ENCODE measurements at regions not wholly inside any gene's neighbourhood (a gene's known extent, or its start where the extent isn't known, plus 50 kb on each side); places are given as distances from the start of the nearest gene placed in this dataset.

DNA sequence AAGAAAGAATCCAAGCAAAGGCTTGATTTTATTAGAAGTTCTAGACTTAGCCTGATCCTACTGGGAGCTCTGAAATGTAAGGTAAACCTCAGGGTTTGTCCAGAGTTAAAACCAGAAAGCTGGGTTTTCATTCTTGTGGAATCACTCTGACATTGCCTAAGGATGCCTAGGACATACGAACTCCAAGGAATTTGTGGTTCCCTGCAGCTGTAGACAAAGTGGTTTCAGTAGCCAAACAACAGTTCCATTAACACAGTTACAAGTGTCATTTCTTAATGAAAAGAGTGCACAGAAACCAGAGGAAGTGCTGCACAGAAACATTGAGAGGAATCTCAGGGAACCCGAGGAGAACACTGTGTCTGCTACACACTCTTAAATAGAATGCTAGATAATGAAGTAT lies 221.4 kb upstream of the ST6GAL2 start:
- BruUV-seq (replicated peaks) = no TSS peak
- Histone ChIP-seq H4K20me1 (ENCODE audit: insufficient read depth, low read length) (no peaks in the 10 kb centered on the region), H3K4me3 (ENCODE audit: low read depth, low read length, poor library complexity, severe bottlenecking) (no peak overlapping the region), H3K9me2 (ENCODE audit: insufficient read depth, low read length) (no peaks in the 10 kb centered on the region), H3K36me3 (ENCODE audit: insufficient read depth, low read length) (no peaks in the 10 kb centered on the region), H3K27ac (ENCODE audit: low read depth, low read length, poor library complexity, severe bottlenecking) (no peak overlapping the region), H3K4me2 (ENCODE audit: low read length) (no peak overlapping the region), H3K4me1 (ENCODE audit: insufficient read depth, low read length, poor library complexity, severe bottlenecking) (no peaks in the 10 kb centered on the region), H2AFZ (ENCODE audit: low read length) (no peak overlapping the region), H3K9me3 (ENCODE audit: low read length) (no peaks in the 10 kb centered on the region), H3K79me2 (ENCODE audit: insufficient read depth, low read depth, low read length) (no peaks in the 10 kb centered on the region)
- DNase-seq (ENCODE audit: low spot score) = no peak
- ChIA-PET POLR2A (no interaction called here), CTCF (ENCODE audit: unreplicated experiment) (no interaction called here)
- intact Hi-C loops (cut with micrococcal nuclease; ENCODE audit: unreplicated experiment) = no loop called here
- TF ChIP-seq EZH2phosphoT487 (IDR thresholded peaks at IDR 0.05; ENCODE audit: borderline replicate concordance, low read depth, low read length) = no peak
- TF ChIP-seq, protein P1, sequence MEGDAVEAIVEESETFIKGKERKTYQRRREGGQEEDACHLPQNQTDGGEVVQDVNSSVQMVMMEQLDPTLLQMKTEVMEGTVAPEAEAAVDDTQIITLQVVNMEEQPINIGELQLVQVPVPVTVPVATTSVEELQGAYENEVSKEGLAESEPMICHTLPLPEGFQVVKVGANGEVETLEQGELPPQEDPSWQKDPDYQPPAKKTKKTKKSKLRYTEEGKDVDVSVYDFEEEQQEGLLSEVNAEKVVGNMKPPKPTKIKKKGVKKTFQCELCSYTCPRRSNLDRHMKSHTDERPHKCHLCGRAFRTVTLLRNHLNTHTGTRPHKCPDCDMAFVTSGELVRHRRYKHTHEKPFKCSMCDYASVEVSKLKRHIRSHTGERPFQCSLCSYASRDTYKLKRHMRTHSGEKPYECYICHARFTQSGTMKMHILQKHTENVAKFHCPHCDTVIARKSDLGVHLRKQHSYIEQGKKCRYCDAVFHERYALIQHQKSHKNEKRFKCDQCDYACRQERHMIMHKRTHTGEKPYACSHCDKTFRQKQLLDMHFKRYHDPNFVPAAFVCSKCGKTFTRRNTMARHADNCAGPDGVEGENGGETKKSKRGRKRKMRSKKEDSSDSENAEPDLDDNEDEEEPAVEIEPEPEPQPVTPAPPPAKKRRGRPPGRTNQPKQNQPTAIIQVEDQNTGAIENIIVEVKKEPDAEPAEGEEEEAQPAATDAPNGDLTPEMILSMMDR (conservative IDR thresholded peaks at IDR 0.05; ENCODE audit: low read length) = no peak

DNA sequence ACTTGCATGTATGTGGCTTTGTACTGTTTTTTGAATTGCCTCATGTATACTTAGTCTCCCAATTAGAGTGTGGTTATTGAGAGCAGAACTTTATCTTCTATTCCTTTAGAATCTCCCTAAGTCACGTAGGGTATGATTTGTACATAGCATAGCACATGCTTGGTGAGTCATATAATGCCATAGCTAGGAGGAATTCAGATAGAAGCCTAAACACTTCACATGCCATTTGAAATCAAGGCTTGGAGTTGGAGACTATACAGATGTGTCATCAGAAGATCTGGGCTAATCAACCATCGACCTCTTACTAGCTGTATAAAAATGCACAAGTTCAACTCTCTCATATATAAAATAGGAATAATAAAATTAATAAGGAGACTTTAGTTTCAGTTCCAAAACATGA lies 222.6 kb upstream of the ST6GAL2 start:
- Histone ChIP-seq H2AFZ (ENCODE audit: low read length) (no peak overlapping the region), H3K27ac (ENCODE audit: low read depth, low read length, poor library complexity, severe bottlenecking) (no peak overlapping the region), H3K4me2 (ENCODE audit: low read length) (no peak overlapping the region), H3K4me3 (ENCODE audit: low read depth, low read length, poor library complexity, severe bottlenecking) (no peak overlapping the region), H3K79me2 (ENCODE audit: insufficient read depth, low read depth, low read length) (no peaks in the 10 kb centered on the region), H3K36me3 (ENCODE audit: insufficient read depth, low read length) (no peaks in the 10 kb centered on the region), H3K4me1 (ENCODE audit: insufficient read depth, low read length, poor library complexity, severe bottlenecking) (no peaks in the 10 kb centered on the region), H4K20me1 (ENCODE audit: insufficient read depth, low read length) (no peaks in the 10 kb centered on the region), H3K9me3 (ENCODE audit: low read length) (no peaks in the 10 kb centered on the region), H3K9me2 (ENCODE audit: insufficient read depth, low read length) (no peaks in the 10 kb centered on the region)
- no peak for DNase-seq (ENCODE audit: low spot score)
- intact Hi-C loops (cut with micrococcal nuclease; ENCODE audit: unreplicated experiment) = no loop called here
- TF ChIP-seq, protein P1 (conservative IDR thresholded peaks at IDR 0.05; ENCODE audit: low read length) = no peak
- TF ChIP-seq EZH2phosphoT487 (IDR thresholded peaks at IDR 0.05; ENCODE audit: borderline replicate concordance, low read depth, low read length) = no peak
- CTCF ChIA-PET (ENCODE audit: unreplicated experiment) = no interaction called here
- POLR2A ChIA-PET = no interaction called here
- no TSS peak for BruUV-seq (replicated peaks)

GRCh38 chr2:107111623-107112022 lies 225.7 kb upstream of the ST6GAL2 start:
- H3K9me2 ChIP-seq (ENCODE audit: insufficient read depth, low read length) = no peaks in the 10 kb centered on the region
- DNase-seq (ENCODE audit: low spot score) = no peak
- POLR2A ChIA-PET = no interaction called here
- H3K79me2 ChIP-seq (ENCODE audit: insufficient read depth, low read depth, low read length) = no peaks in the 10 kb centered on the region
- H3K36me3 ChIP-seq (ENCODE audit: insufficient read depth, low read length) = no peaks in the 10 kb centered on the region
- BruUV-seq (replicated peaks) = no TSS peak
- CTCF ChIA-PET (ENCODE audit: unreplicated experiment) = no interaction called here
- intact Hi-C loops (cut with micrococcal nuclease; ENCODE audit: unreplicated experiment) = no loop called here
- H3K27ac ChIP-seq (ENCODE audit: low read depth, low read length, poor library complexity, severe bottlenecking) = no peak overlapping the region
- H2AFZ ChIP-seq (ENCODE audit: low read length) = no peak overlapping the region
- H4K20me1 ChIP-seq (ENCODE audit: insufficient read depth, low read length) = no peaks in the 10 kb centered on the region
- no peak overlapping the region for H3K4me2 ChIP-seq (ENCODE audit: low read length)
- no peak for TF ChIP-seq EZH2phosphoT487 (IDR thresholded peaks at IDR 0.05; ENCODE audit: borderline replicate concordance, low read depth, low read length)
- TF ChIP-seq, protein P1 (conservative IDR thresholded peaks at IDR 0.05; ENCODE audit: low read length) = no peak
- no peaks in the 10 kb centered on the region for H3K4me1 ChIP-seq (ENCODE audit: insufficient read depth, low read length, poor library complexity, severe bottlenecking)
- H3K9me3 ChIP-seq (ENCODE audit: low read length) = no peaks in the 10 kb centered on the region
- no peak overlapping the region for H3K4me3 ChIP-seq (ENCODE audit: low read depth, low read length, poor library complexity, severe bottlenecking)
